HG03457 (cell line): ENCODE measurements at regions not wholly inside any gene's neighbourhood (a gene's known extent, or its start where the extent isn't known, plus 50 kb on each side); places are given as distances from the start of the nearest gene placed in this dataset.

Experiments
- ATAC-seq: cut with Tn5 transposase; IDR thresholded peaks from one replicate; pipeline ENCODE4 v1.9.1; 2021; ENCODE audit warnings: moderate number of reproducible peaks; ENCODE audit not compliant: unreplicated experiment

- no peak for ATAC-seq
These were observed 136.8 kb downstream of the C5orf15 start for GRCh38 chr5:133831491-133832224.

- no peak for ATAC-seq
These were observed 137.5 kb downstream of the C5orf15 start for GRCh38 chr5:133830911-133831310.

GRCh38 chr5:133830281-133830680 lies 138.1 kb downstream of the C5orf15 start:
- ATAC-seq: no peak

GRCh38 chr5:133829786-133830185 lies 138.6 kb downstream of the C5orf15 start:
- no peak for ATAC-seq

- ATAC-seq: no peak
These were observed 139.7 kb downstream of the C5orf15 start for GRCh38 chr5:133828722-133829121.

GRCh38 chr5:133827830-133828229 lies 140.6 kb downstream of the C5orf15 start:
- ATAC-seq: no peak

- ATAC-seq: no peak
These were observed 141.4 kb downstream of the C5orf15 start for GRCh38 chr5:133827011-133827410.

GRCh38 chr5:133825631-133826289 lies 142.7 kb downstream of the C5orf15 start:
- ATAC-seq: no peak

- ATAC-seq: peak; percentile 71
These were observed 143.7 kb downstream of the C5orf15 start for GRCh38 chr5:133824661-133825254.

GRCh38 chr5:133821889-133822288 lies 146.5 kb downstream of the C5orf15 start:
- ATAC-seq: no peak

- ATAC-seq: no peak
These were observed 147.1 kb downstream of the C5orf15 start for GRCh38 chr5:133821311-133821741.

GRCh38 chr5:133820507-133820906 lies 147.9 kb downstream of the C5orf15 start:
- no peak for ATAC-seq

- ATAC-seq: no peak
These were observed 148.4 kb downstream of the C5orf15 start for GRCh38 chr5:133819977-133820471.

- no peak for ATAC-seq
These were observed 149.4 kb downstream of the C5orf15 start for GRCh38 chr5:133818869-133819600.

GRCh38 chr5:133818031-133818431 lies 150.4 kb downstream of the C5orf15 start:
- no peak for ATAC-seq

GRCh38 chr5:133817456-133817855 lies 151.0 kb downstream of the C5orf15 start:
- no peak for ATAC-seq

- no peak for ATAC-seq
These were observed 151.6 kb downstream of the C5orf15 start for GRCh38 chr5:133816791-133817190.

GRCh38 chr5:133814152-133814551 lies 154.3 kb downstream of the C5orf15 start:
- ATAC-seq: no peak

- ATAC-seq: no peak
These were observed 157.3 kb downstream of the C5orf15 start for GRCh38 chr5:133811168-133811567.

- ATAC-seq: no peak
These were observed 158.6 kb downstream of the C5orf15 start for GRCh38 chr5:133809801-133810200.

GRCh38 chr5:133807348-133807747 lies 161.1 kb downstream of the C5orf15 start:
- ATAC-seq: no peak
